GM18505 (cell line): ENCODE measurements at regions not wholly inside any gene's neighbourhood (a gene's known extent, or its start where the extent isn't known, plus 50 kb on each side); places are given as distances from the start of the nearest gene placed in this dataset.

Experiments
- ATAC-seq: cut with Tn5 transposase; IDR thresholded peaks from one replicate; pipeline ENCODE4 v1.9.1; 2021; ENCODE audit not compliant: unreplicated experiment
- POLR2A ChIP-seq: IDR thresholded peaks from 4 replicates; pipeline ENCODE4 v1.6.1; 2011; ENCODE audit warnings: borderline replicate concordance; ENCODE audit not compliant: insufficient read depth, insufficient read length; ENCODE audit errors: extremely low read depth

- no peak for TF ChIP-seq POLR2A
- ATAC-seq = no peak
These were observed 491.3 kb upstream of the RBFOX1 start for GRCh38 chr16:6841392-6841791.

- ATAC-seq = no peak
- no peak for TF ChIP-seq POLR2A
These were observed 494.9 kb upstream of the RBFOX1 start for GRCh38 chr16:6837722-6838121.

GRCh38 chr16:6836766-6837165 lies 495.9 kb upstream of the RBFOX1 start:
- ATAC-seq = no peak
- no peak for TF ChIP-seq POLR2A

- no peak for TF ChIP-seq POLR2A
- no peak for ATAC-seq
These were observed 496.7 kb upstream of the RBFOX1 start for GRCh38 chr16:6835941-6836340.

- TF ChIP-seq POLR2A = no peak
- no peak for ATAC-seq
These were observed 497.1 kb upstream of the RBFOX1 start for GRCh38 chr16:6835516-6835915.

GRCh38 chr16:6828690-6829089 lies 504.0 kb upstream of the RBFOX1 start:
- no peak for ATAC-seq
- no peak for TF ChIP-seq POLR2A

- ATAC-seq = no peak
- TF ChIP-seq POLR2A = no peak
These were observed 504.7 kb upstream of the RBFOX1 start for GRCh38 chr16:6827931-6828330.

GRCh38 chr16:6827267-6827666 lies 505.4 kb upstream of the RBFOX1 start:
- no peak for TF ChIP-seq POLR2A
- ATAC-seq = no peak

- no peak for TF ChIP-seq POLR2A
- no peak for ATAC-seq
These were observed 510.6 kb upstream of the RBFOX1 start for GRCh38 chr16:6822041-6822440.

GRCh38 chr16:6804461-6804860 lies 528.2 kb upstream of the RBFOX1 start:
- ATAC-seq = no peak
- no peak for TF ChIP-seq POLR2A

GRCh38 chr16:6803176-6803575 lies 529.5 kb upstream of the RBFOX1 start:
- no peak for TF ChIP-seq POLR2A
- ATAC-seq = no peak

- no peak for TF ChIP-seq POLR2A
- ATAC-seq = no peak
These were observed 535.4 kb upstream of the RBFOX1 start for GRCh38 chr16:6797223-6797622.

- no peak for TF ChIP-seq POLR2A
- ATAC-seq = no peak
These were observed 555.0 kb upstream of the RBFOX1 start for GRCh38 chr16:6777624-6778023.

- TF ChIP-seq POLR2A = no peak
- ATAC-seq = no peak
These were observed 556.9 kb upstream of the RBFOX1 start for GRCh38 chr16:6775712-6776111.

- no peak for ATAC-seq
- no peak for TF ChIP-seq POLR2A
These were observed 560.7 kb upstream of the RBFOX1 start for GRCh38 chr16:6771956-6772355.
